HG02938 (cell line): ENCODE measurements at regions not wholly inside any gene's neighbourhood (a gene's known extent, or its start where the extent isn't known, plus 50 kb on each side); places are given as distances from the start of the nearest gene placed in this dataset.

ENCODE experiments used
- ATAC-seq: cut with Tn5 transposase; IDR thresholded peaks from one replicate; pipeline ENCODE4 v1.9.1; 2021; ENCODE audit warnings: mild to moderate bottlenecking, moderate library complexity; ENCODE audit not compliant: unreplicated experiment

DNA sequence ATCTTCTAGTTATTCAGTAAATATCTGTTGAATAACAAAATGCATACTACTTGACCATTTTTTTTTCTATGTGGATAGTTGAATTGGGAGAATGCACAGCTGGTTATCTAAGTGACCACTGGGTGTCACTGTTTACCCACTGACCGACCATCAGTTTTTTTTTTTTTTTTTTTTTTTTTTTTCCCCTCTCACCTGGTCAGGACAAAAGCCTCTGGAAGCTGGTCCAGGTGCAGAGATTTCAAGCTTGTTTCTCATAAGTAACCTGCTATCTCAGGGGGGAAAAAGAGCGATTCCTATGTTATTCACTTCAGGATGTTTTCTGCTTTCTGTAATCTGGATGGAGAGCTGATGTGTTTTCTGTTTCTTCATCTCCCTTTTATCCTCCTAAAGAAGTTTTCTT is 256.0 kb downstream of the DCDC2C start:
- ATAC-seq = no peak

DNA sequence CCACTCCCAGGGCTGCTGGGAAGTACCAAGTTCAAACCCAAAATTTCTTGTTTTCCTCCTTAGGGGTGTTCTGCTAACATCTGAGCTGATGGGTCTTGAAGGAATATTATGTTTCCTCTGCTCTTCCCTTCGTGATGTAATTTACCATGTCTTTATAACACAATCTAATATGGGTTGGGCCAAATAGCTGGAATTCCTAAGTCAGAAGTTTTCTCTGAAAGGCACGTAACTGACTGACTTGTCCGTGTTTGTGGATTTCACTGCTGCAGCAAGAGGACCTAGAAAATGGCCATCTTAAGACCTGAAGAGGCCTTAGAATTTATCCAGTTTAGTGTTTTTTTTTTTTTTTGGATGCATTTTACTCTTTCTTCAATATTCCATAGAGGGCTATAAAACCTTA is 256.7 kb downstream of the DCDC2C start:
- ATAC-seq = no peak

DNA sequence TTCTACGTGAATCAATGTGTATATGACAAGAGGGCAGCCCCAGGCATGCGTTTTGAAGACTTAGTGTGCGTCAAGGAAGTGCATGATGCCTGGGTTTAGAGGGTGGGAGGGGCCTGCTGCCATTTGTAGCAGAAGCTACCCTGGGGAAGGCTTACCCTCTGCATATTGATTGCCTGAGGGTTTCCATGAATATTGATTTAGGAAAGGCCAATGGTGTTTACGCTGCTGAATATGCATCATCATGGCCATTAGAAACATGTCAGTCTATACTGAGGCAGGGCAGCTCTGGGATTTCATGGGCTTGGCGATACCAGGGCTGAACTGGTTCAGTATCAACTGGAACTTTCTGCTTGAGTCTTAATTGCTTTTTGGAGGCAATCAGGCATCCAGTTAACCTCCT is 259.3 kb downstream of the DCDC2C start:
- no peak for ATAC-seq

DNA sequence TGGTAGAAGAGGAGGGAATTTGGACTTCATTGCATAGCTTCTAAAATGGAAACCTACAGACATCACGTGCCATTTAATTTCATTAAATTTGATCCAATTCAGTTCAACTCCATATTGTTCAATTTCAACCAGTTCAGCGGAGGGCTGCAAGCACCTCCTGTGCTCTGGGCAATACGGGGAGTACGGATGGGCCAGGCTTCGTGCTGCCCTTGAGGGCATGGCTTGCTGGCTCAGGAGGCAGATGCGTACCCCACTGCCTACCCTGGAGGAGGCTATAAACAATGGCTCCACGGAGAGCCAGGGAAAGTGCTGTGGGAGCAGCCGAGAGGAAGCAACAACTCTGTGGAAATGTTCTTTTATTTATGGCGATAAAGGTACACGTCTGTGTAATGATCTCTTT is 261.8 kb downstream of the DCDC2C start:
- no peak for ATAC-seq

DNA sequence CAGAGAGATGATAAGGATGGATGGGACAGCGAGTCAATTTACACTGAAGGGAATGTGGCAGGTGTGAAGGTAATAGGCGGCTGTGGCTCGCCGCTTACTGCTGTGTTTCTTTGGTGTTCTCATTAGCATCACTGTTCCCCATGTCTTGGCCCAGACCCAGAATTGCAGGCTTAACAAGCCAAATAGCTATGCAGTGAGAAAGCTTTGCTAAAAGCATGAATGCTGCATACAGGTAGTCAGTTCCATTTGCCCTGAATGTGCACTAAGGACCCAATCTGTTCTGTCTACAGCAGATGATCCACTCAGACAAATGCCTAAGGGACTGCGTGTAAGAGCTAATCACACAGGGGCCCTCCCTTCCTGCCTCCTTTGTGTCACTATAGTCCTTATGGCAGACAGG is 262.6 kb downstream of the DCDC2C start:
- ATAC-seq = no peak

DNA sequence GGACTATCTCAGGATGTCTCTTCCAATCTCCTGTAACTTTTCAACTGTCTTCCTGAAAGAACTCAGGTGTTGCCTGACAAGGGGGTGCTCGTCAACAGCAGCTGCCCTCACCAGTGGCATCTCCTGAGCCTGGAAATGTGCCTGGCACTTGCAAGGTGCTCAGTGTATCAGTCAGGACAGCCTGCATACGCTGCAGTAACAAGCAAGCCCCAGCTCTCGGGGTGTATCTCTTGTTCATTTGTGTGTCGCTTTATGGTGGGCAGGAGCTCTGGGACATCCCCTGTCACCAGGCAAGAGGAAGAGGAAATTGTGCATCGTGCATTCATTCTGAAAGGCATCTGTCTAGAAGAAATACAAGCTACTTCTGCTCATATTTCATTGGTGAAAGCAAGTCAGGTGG is 263.1 kb downstream of the DCDC2C start:
- ATAC-seq = no peak

DNA sequence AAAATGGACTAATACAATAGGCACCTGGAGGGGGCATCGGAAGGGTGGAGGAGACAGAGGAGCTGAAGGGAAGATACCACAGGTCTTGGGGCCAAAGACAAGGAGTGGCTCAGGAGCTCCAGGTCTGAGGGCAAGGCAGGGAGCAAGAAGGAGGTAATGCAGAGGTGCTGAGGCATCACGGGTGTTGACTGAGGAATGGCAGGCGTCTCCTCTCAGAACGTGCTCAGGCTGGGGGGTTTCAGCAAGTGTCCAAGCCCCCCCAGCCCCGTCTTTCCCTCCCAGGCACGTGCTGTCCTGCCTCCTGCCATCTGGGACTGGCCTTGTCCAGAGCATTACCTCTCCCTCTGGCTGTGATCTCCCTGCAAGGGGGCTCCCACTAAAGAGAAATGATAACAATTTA is 265.4 kb downstream of the DCDC2C start:
- no peak for ATAC-seq

DNA sequence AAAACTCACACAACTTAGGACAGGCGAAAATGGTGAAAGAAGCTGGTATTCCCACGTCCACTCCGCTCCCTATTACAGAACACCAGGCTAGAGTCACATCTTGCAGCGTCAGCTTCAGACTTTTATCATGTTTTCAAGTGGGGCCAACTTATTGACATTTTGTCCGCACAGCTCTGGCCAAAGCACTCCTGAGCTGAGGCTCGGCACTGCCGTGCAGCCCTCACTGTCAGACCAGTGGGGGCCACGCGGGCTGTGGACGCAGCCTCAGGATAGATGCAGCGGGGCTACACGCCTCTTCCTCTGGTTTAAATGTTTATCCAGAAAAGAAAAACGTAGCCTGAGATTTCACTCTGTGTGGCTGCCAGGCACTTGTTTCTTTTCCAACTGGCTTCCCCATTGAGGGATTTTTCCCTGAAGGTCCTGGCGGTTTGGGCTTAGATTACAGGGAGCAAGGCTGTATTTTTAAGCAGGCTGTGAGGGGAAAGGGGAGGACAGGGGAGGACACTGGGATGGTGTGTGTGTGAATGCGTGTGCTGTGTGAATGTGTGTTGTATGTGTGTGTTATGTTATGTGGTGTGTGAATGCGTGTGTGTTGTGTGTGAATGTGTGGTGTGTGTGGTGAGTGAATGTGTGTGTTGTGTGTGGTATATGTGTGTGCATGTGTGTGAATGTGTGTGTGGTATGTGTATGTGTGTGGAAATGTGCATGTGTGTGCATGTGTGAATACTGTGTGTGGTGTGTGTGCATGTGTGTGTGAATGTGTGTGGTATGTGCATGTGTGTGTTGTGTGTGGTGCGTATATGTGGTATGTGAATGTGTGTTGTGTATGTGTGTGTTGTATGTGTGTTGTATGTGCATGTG is 267.6 kb downstream of the DCDC2C start:
- ATAC-seq = no peak

DNA sequence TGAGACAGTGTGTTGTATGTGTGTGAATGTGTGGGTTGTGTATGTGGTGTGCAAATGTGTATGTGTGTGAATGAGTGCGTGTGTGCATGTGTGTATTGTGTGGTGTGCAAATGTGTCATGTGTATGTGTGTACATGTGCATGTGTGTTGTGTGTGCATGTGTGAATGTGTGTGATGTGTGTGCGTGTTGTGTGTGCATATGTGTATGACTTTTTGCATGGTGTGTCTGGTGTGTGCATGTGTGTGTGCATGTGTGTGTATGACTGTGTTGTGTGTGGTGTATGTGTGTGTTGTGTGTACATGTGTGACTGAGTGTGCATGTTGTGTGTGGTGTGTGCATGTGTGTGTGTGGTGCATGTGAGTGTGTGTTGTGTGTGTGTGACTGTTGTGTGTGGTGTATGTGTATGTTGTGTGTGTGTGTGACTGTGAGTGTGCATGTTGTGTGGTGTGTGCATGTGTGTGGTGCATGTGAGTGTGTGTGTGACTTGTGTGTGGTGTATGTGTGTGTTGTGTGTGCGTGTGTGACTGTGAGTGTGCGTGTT is 268.3 kb downstream of the DCDC2C start:
- ATAC-seq = no peak

DNA sequence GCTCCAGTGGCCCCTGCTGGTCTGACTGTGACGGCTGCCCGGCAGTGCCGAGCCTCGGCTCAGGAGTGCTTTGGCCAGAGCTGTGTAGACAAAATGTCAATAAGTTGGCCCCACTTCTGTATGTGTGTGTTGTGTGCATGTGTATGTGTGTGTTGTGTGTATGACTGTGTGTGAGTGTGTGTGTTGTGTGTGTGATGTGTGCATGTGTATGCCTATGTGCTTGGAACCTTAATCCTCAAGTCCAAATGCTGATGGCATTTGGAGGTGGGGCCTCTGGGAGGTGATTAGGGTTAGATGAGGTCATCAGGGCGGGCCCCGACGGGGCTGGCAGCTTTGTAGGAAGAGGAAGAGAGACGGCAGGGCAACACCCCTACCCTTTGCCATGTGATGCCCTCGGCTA is 269.0 kb downstream of the DCDC2C start:
- ATAC-seq = no peak

DNA sequence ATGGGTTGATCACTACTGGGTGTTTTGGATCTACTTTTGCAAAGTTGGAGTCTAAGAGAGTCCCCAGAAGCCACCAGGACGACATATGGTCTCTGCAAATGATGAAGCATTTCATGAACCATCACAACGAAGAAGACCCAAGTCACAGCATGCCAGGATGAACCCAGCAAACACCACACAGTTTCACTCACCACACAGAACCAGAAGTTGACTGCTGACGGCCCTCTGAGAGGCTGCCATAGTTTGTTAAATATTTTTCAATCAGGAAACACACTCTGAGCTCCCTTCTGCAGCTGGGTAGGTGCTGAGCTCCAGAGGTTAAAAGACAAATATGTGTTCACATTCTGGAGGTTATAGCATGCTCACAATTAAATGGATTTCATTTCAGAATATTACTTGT is 271.4 kb downstream of the DCDC2C start:
- no peak for ATAC-seq

DNA sequence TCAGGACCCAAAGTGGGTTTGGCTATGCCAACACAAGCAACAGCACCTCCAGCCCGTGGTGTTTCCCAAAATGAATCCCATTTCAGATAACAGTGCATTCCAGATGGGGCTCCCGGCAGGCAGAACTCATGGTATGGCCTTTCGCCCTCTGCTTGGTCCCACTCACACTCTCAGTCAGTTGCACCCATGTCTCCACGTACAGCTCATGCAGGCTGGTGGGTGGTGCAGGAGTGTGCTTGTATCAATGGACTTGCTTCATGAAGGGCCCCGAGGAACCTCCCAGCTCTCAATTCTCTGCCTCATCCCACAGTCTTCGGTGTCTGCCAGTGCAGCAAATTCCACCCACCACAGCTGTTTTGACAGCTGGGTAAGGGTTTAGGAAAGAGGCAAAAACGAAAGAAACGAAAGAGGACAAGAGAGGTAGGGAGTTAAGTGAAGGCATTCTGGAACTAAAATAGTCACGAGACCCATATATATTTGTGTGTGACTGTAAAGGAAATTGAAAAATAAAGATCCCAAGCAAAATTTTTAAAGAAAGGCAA is 278.1 kb downstream of the DCDC2C start:
- ATAC-seq = no peak

DNA sequence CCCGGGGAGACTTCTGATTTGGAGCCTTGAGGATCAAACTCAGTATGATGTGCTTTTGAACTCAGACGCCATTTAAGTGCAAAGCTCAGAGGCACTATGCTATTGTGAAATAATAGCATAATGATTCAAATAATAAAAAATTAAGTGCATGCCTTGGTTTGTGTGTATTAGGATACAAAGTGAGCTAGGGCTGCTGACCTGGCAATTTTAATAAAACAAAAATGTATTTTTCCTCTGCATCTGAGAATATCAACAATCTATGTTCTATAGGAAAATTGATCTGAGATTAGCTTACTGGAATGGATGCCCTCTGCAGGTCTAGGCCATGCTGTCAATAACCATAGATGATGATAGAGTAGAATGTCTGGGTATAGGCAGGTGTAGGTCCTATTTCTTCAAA is 278.8 kb downstream of the DCDC2C start:
- ATAC-seq = no peak

DNA sequence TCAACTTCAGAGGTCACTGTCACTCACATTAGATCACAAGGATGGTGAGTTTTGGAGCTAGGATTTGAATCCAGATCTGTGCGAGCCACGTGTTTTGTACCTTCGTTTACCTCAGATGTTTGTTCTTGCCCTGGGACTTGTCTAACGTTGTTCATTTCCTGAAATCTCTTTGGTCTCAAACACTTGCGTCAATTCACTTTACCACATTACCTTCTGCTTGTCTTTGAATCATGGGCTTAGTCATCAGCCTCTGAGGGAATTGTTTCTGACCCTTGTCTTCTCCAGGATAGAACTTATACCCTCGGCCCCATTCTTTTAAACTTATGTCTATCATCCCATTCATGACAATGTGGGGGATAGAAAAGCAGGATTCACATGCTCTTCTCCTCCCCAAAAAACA is 282.7 kb downstream of the DCDC2C start:
- no peak for ATAC-seq

DNA sequence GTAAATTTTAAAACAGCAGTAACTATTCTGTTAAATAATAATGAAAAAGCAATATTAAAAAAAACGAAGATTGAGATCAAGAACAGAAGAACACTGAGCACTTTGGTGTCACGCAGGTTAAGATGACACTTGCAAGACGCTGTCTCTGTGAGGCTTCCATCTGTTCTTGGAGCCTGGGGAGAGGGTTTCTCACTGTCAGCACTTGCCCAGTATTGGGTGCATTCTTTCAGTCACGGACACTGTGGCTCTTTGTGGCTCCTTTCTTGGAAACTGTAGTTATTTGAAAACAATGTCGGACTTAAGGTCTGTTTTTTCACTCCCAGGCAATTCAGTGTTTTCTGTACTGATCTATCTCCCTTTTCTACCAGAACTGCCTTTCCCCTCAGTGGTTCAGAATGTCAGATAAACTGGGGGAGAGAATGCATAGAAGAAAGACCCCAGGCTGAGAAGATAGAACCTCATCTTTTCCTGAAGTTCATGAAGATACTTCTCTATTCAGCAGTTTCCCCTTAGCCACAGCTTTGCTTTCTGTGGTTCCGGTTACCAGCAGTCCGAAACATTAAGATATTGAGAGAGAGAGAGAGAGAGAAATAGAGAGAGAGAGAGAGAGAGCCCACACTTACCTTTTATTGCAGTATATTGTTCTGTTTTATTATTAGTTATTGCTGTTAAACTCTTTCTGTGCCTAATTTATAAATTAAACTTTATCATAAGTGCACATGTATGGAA is 283.3 kb downstream of the DCDC2C start:
- ATAC-seq = no peak

DNA sequence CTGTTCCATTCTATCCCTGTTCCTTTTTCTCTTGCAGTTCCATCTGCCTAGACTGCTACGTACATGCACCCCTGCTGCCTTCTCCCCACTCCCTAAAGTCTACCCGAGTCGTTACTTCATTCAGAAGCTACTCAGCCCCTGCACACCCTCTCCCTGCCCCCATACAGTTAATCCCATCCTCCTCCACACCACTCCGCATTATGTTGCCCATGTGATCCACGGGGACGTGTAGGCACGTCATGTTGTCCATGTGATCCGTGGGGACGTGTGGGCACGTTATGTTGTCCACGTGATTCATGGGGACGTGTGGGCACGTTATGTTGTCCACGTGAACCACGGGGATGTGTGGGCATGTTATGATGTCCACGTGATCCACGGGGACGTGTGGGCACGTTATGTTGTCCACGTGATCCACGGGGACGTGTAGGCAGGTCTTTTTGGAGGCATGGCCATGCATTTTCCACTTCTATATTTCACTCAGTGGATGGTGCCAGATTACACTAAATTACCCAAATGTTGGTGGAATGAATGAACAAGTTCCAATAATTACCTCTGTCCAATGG is 299.5 kb downstream of the DCDC2C start:
- no peak for ATAC-seq

DNA sequence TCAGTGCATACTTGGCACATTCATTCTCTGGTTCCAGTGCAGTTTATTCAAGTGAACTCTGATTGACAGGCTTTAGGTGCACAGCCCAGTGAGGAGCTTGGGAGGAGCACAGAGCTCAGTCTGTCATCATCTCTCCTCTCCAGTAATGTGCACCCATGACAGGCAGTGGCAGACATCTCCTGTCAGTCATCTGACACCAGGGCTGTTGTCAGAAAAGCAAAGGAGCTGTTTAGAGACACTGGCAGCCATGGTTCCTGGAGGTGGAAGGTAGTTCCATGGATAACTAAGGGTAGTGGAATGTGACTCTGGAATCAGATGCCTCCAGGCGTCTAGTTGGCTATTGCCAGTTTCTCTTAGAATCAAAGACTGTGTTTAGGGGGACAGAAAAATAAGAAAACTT is 308.8 kb downstream of the DCDC2C start:
- ATAC-seq = no peak

DNA sequence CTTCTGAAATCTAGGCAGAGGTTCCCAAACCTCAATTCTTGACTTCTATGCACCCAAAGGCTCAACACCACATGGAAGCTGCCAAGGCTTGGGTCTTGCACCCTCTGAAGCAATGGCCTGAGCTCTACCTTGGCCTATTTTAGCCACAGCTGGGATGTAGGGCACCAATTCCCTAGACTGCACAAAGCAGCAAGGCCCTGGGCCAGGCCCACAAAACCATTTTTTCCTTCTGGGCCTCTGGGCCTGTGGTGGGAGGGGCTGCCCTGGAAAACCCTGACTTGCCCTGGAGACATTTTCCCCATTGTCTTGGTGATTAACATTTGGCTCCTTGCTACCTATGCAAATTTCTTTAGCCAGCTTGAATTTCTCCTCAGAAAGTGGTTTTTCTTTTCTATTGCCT is 315.2 kb downstream of the DCDC2C start:
- ATAC-seq = no peak

DNA sequence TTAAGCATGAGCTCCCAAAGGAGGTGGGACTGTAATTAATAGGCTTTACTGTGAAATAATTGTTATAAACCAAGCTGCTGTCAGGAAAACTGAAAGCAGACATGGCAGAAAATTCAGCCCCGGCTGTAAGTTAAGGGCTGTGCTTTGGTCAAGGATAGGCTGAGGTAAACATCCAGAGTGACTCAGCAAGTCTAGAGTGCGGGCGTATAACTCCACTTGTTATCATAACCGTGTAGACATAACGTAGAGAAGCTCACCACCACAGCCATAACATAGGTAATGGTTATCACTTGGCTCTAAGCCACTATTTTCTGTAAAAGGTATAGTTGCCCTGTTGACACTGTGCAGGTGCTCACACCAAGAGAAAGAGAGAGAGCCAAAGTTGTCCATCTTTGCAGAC is 316.8 kb downstream of the DCDC2C start:
- no peak for ATAC-seq

DNA sequence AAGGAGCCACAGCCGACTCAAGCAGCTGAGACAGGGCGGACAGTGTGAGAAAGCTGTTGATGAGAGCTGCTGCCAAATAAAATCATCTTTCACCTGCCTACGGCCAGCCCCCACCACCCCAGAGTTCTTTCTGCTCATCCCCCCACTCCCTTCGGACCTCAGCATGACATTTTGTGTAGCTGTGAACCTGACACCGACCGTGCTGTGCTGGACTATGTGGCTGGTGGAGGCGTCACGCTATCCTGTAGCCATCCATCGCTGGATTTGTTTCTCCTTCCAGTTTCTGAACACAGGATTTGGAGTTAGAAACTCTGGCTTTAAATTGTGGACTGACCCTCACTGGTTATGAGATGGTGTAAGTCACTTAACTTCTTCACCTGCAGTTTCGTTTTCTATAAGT is 317.3 kb downstream of the DCDC2C start:
- no peak for ATAC-seq

DNA sequence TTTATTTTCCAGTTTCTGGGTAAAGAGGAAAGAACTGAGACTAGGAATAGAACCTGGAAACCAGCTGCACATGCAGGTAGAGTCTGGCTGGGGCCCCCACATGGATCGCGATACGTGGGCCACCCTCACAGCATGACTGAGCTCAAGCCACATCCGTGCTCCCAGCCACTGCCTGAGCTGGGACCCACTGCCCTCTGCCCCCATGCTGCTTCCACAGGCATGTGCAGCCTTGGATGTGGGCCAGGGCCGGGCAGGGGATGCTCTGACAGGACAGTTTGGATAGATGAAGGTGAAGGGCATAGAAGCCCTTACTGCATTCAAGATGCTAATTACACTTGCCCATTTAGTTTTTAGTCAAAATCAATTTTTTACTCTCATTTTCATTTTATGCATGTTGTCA is 321.2 kb downstream of the DCDC2C start:
- no peak for ATAC-seq

DNA sequence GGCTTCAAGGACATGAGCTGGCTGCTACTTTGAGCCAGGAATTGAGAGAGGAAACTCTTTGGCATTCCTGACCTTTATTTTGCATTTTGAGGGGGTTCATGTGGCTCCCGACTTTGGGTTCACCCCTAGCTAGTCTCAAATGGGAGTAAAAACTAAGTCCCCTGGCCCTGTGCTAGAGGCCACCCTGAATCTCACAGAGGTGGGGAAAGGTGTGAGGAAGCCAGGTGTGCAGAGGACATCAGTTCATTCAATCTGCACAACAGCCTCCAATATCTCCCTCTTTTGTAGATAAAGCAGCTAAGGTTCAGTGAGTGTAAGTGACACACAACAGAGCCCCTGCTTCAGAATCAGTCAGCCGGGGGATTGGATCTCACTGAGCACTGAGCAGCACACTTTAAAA is 325.7 kb downstream of the DCDC2C start:
- no peak for ATAC-seq
